Endothelial cell (in vitro differentiated cells): ENCODE measurements at regions not wholly inside any gene's neighbourhood (a gene's known extent, or its start where the extent isn't known, plus 50 kb on each side); places are given as distances from the start of the nearest gene placed in this dataset.

Experiments used
- DNase-seq: peaks from one replicate; pipeline ENCODE4 v3.0.0; 2021; ENCODE audit warnings: low spot score
- H3K27ac Mint-ChIP-seq: one replicate; pipeline ENCODE4 v1.8.0; 2021; ENCODE audit warnings: mixed read lengths, inconsistent platforms; ENCODE audit not compliant: unreplicated experiment
- H3K27me3 Mint-ChIP-seq: one replicate; pipeline ENCODE4 v1.8.0; 2021; ENCODE audit warnings: mild to moderate bottlenecking, moderate library complexity, mixed read lengths, inconsistent platforms; ENCODE audit not compliant: unreplicated experiment
- H3K36me3 Mint-ChIP-seq: one replicate; pipeline ENCODE4 v1.8.0; 2021; ENCODE audit warnings: mild to moderate bottlenecking, low read depth, mixed read lengths, inconsistent platforms; ENCODE audit not compliant: unreplicated experiment
- H3K4me1 Mint-ChIP-seq: one replicate; pipeline ENCODE4 v1.8.0; 2021; ENCODE audit warnings: mild to moderate bottlenecking, mixed read lengths, inconsistent platforms; ENCODE audit not compliant: unreplicated experiment
- H3K4me3 Mint-ChIP-seq: one replicate; pipeline ENCODE4 v1.8.0; 2021; ENCODE audit warnings: mild to moderate bottlenecking, mixed read lengths, inconsistent platforms; ENCODE audit not compliant: unreplicated experiment
- H3K9me3 Mint-ChIP-seq: one replicate; pipeline ENCODE4 v1.8.0; 2021; ENCODE audit warnings: mixed read lengths, inconsistent platforms; ENCODE audit not compliant: unreplicated experiment
- TF ChIP-seq, protein P1 (sequence below): fragments of 200-600 bp; sonication (generic); IDR thresholded peaks from one replicate; pipeline ENCODE4 v1.5.0; 2021; ENCODE audit warnings: antibody characterized with exemption; ENCODE audit not compliant: unreplicated experiment

DNA sequence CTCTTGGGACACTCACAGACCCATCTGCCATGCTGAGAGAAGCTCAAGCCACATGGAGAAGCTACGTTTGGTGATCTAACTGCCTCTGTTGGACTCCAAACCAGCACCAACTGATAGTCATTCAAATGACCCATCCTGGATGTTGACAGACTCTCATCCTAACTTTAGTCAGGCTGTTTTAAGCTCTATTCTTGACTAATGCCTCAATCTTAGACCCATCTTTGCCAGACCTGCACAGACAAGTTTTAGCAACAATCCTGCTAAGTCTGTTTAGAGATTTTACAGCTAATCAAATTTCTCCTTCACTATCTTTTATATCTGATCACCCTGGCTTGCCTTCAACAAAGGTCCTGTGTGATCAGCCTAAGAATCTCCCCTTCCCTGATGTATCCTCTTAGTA, 245.1 kb downstream of the SCG2 start:
- DNase-seq: no peak
- H3K4me1 Mint-ChIP-seq: no peaks in the 10 kb centered on the region
- TF ChIP-seq, protein P1, sequence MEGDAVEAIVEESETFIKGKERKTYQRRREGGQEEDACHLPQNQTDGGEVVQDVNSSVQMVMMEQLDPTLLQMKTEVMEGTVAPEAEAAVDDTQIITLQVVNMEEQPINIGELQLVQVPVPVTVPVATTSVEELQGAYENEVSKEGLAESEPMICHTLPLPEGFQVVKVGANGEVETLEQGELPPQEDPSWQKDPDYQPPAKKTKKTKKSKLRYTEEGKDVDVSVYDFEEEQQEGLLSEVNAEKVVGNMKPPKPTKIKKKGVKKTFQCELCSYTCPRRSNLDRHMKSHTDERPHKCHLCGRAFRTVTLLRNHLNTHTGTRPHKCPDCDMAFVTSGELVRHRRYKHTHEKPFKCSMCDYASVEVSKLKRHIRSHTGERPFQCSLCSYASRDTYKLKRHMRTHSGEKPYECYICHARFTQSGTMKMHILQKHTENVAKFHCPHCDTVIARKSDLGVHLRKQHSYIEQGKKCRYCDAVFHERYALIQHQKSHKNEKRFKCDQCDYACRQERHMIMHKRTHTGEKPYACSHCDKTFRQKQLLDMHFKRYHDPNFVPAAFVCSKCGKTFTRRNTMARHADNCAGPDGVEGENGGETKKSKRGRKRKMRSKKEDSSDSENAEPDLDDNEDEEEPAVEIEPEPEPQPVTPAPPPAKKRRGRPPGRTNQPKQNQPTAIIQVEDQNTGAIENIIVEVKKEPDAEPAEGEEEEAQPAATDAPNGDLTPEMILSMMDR: no peak
- H3K27ac Mint-ChIP-seq: no peak overlapping the region
- H3K9me3 Mint-ChIP-seq: no peaks in the 10 kb centered on the region
- no peak overlapping the region for H3K4me3 Mint-ChIP-seq
- H3K36me3 Mint-ChIP-seq: no peaks in the 10 kb centered on the region
- no peaks in the 10 kb centered on the region for H3K27me3 Mint-ChIP-seq

DNA sequence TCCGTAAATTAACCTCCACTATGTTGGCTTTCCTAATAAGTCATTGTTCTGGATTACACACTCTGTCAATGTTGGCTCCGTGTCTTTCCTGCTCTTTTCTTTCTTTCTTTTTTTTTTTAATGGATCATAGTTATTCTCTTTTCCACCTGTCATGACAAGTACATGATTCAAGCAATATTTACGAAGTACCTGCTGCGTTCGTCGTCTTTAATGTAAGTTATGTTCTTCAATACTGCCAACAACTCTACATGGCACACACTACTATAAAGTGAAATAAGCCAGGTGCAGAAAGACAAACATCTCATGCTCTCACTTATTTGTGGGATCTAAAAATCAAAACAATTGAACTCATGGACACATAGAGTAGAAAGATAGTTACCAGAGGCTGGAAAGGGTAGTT, 239.1 kb downstream of the SCG2 start:
- TF ChIP-seq, protein P1: no peak
- H3K27me3 Mint-ChIP-seq: no peaks in the 10 kb centered on the region

DNA sequence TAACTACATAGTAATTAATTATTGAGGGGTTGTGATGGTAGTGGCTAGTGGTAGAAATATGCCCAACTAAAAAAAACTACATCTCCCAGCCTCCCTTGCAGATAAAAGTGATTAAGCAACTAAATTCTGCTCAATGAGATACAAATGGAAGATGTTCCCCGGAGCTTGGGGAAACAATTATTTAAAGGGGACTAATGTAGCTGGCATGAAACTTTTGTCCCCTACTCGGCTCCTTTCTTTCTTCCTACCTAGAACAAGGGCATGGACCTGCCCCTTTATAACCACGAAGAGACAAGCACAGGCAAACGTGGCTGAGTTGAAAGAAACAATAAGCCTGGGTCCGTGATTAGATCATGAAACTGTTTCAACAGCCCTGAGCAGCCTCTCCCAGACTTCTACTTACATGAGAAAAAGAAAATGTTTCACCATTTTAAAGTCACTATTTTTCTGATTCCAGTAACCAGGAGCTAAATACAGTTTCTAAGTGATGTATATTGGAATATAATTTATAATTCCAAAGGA, 236.9 kb downstream of the SCG2 start:
- no peak for DNase-seq
- Mint-ChIP-seq H3K4me3 (no peak overlapping the region), H3K36me3 (no peaks in the 10 kb centered on the region), H3K27me3 (no peaks in the 10 kb centered on the region), H3K4me1 (no peaks in the 10 kb centered on the region), H3K27ac (no peak overlapping the region), H3K9me3 (no peaks in the 10 kb centered on the region)
- TF ChIP-seq, protein P1: no peak

More for the DNA sequence above, 239.1 kb downstream of the SCG2 start:
- Mint-ChIP-seq H3K36me3 (no peaks in the 10 kb centered on the region), H3K4me3 (no peak overlapping the region), H3K4me1 (no peaks in the 10 kb centered on the region), H3K27ac (no peak overlapping the region), H3K9me3 (no peaks in the 10 kb centered on the region)
- no peak for DNase-seq

DNA sequence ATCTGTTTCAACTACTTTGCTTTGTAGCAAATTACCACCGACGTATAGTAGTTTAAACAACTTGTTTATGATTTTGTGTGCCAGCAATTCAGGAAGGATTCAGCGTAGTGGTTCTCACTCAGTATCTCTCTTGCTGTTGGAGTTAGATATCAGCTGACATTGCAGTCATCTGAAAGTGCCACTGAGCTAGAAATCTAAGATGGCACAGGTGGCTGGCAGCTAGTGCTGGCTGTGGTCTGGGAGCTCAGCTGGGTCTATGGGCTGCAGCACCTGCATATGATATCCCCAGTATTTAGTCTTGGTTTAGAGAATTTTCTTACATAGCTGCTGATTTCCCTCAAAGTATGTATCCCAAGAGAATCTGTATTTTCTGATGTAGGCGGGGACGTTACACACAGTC, 235.6 kb downstream of the SCG2 start:
- no peaks in the 10 kb centered on the region for H3K4me1 Mint-ChIP-seq
- TF ChIP-seq, protein P1: no peak
- no peaks in the 10 kb centered on the region for H3K9me3 Mint-ChIP-seq
- H3K27ac Mint-ChIP-seq: no peak overlapping the region
- no peaks in the 10 kb centered on the region for H3K36me3 Mint-ChIP-seq
- H3K27me3 Mint-ChIP-seq: no peaks in the 10 kb centered on the region
- no peak overlapping the region for H3K4me3 Mint-ChIP-seq
- DNase-seq: no peak

DNA sequence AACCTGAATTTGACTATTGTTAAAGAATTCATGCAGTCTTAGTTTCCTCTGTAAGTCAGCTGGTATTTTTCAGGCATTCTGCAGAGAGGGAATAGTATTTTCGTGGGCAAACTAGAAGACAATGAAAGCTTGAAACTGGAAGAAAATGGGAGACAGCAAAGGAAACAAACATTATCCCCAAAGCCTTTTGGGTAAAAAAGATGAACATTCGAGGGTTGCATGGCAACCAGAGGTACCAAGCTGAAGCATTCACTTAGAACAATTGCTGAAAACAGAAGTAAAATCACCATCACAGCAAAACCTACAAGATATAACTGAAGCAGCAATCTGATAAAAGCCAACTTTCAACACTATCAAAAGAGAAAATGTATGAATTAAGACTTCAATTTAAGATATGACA, 233.7 kb downstream of the SCG2 start:
- no peaks in the 10 kb centered on the region for H3K27me3 Mint-ChIP-seq
- no peaks in the 10 kb centered on the region for H3K36me3 Mint-ChIP-seq
- H3K27ac Mint-ChIP-seq: no peak overlapping the region
- H3K9me3 Mint-ChIP-seq: no peaks in the 10 kb centered on the region
- no peak for DNase-seq
- H3K4me1 Mint-ChIP-seq: no peaks in the 10 kb centered on the region
- no peak overlapping the region for H3K4me3 Mint-ChIP-seq
- TF ChIP-seq, protein P1: no peak
